Liver (tissue), 8 donors: ENCODE measurements at regions not wholly inside any gene's neighbourhood (a gene's known extent, or its start where the extent isn't known, plus 50 kb on each side); places are given as distances from the start of the nearest gene placed in this dataset.

Experiments used
- DNase-seq: peaks from one replicate; pipeline ENCODE4 v3.0.0-alpha.2; 2017; ENCODE audit warnings: low spot score
- H3K27ac ChIP-seq, 2 donors: one replicate each; pipeline ENCODE4 v1.7.0; 2013; ENCODE audit warnings: inconsistent platforms in 2 of 2, low read length in 2 of 2, control low read depth in 1 of 2, low read depth in 1 of 2, mild to moderate bottlenecking in 1 of 2
- H3K27me3 ChIP-seq, 4 donors: one replicate each; pipeline versions ENCODE4 v1.6.1 to v1.7.0; 2013; ENCODE audit warnings: low read length in 3 of 4, inconsistent platforms in 1 of 4, mild to moderate bottlenecking in 1 of 4, moderate library complexity in 1 of 4; ENCODE audit not compliant: control insufficient read depth in 4 of 4, insufficient read depth in 4 of 4
- H3K36me3 ChIP-seq, 4 donors: one replicate each; pipeline versions ENCODE4 v1.6.1 to v1.7.0; 2013; ENCODE audit warnings: low read length in 3 of 4, mild to moderate bottlenecking in 3 of 4, low read depth in 1 of 4, moderate library complexity in 1 of 4; ENCODE audit not compliant: control insufficient read depth in 4 of 4, insufficient read depth in 3 of 4
- H3K4me1 ChIP-seq, 4 donors: one replicate each; pipeline versions ENCODE4 v1.6.1 to v1.7.0; 2013; ENCODE audit warnings: low read length in 3 of 4, mild to moderate bottlenecking in 3 of 4, moderate library complexity in 1 of 4; ENCODE audit not compliant: control insufficient read depth in 4 of 4, insufficient read depth in 4 of 4
- H3K4me3 ChIP-seq, 3 donors: one replicate each; pipeline versions ENCODE4 v1.6.1 to v1.7.0; 2013; ENCODE audit warnings: low read length in 3 of 3, control low read depth in 1 of 3, low read depth in 1 of 3, mild to moderate bottlenecking in 1 of 3
- H3K9ac ChIP-seq, 2 donors: one replicate each; pipeline ENCODE4 v1.7.0; 2013; ENCODE audit warnings: low read length in 2 of 2, mild to moderate bottlenecking in 2 of 2, moderate library complexity in 2 of 2, control low read depth in 1 of 2, low read depth in 1 of 2
- H3K9me3 ChIP-seq, 4 donors: one replicate each; pipeline versions ENCODE4 v1.6.1 to v1.7.0; 2013; ENCODE audit warnings: low read length in 3 of 4; ENCODE audit not compliant: control insufficient read depth in 4 of 4
- ATF3 ChIP-seq: IDR thresholded peaks from 2 replicates; pipeline ENCODE4 v1.6.1; 2016; ENCODE audit warnings: antibody characterized with exemption
- EGR1 ChIP-seq, 2 donors: IDR thresholded peaks; 2 replicates each; pipeline ENCODE4 v1.6.1; 2016 to 2018; ENCODE audit warnings: antibody characterized with exemption in 2 of 2, low read depth in 2 of 2
- FOXA1 ChIP-seq: IDR thresholded peaks from 2 replicates; pipeline ENCODE4 v1.6.1; 2016; ENCODE audit warnings: antibody characterized with exemption
- FOXA2 ChIP-seq: IDR thresholded peaks from 2 replicates; pipeline ENCODE4 v1.6.1; 2016; ENCODE audit warnings: antibody characterized with exemption
- GABPA ChIP-seq, 2 donors: IDR thresholded peaks in 1 of 2; conservative IDR thresholded peaks in 1 of 2; 2 replicates each; pipeline ENCODE4 v1.6.1; 2016; ENCODE audit warnings: antibody characterized with exemption in 2 of 2, mild to moderate bottlenecking in 1 of 2, moderate library complexity in 1 of 2
- HNF4A ChIP-seq, 2 donors: conservative IDR thresholded peaks; 2 replicates each; pipeline ENCODE4 v1.6.1; 2016; ENCODE audit warnings: antibody characterized with exemption in 2 of 2, mild to moderate bottlenecking in 2 of 2
- HNF4G ChIP-seq: IDR thresholded peaks from 2 replicates; pipeline ENCODE4 v1.6.1; 2016; ENCODE audit warnings: antibody characterized with exemption
- JUND ChIP-seq, 2 donors: IDR thresholded peaks; 2 replicates each; pipeline ENCODE4 v1.6.1; 2016; ENCODE audit warnings: antibody characterized with exemption in 2 of 2
- NR2F2 ChIP-seq: IDR thresholded peaks from 2 replicates; pipeline ENCODE4 v1.6.1; 2016; ENCODE audit warnings: antibody characterized with exemption
- RAD21 ChIP-seq, 2 donors: IDR thresholded peaks; 2 replicates each; pipeline ENCODE4 v1.6.1; 2016; ENCODE audit warnings: antibody characterized with exemption in 2 of 2, mild to moderate bottlenecking in 2 of 2
- RXRA ChIP-seq, 2 donors: IDR thresholded peaks; 2 replicates each; pipeline ENCODE4 v1.6.1; 2017 to 2018; ENCODE audit warnings: antibody characterized with exemption in 2 of 2, mild to moderate bottlenecking in 1 of 2
- SP1 ChIP-seq: IDR thresholded peaks from 2 replicates; pipeline ENCODE4 v1.6.1; 2018; ENCODE audit warnings: antibody characterized with exemption, mild to moderate bottlenecking
- TAF1 ChIP-seq: conservative IDR thresholded peaks from 2 replicates; pipeline ENCODE4 v1.6.1; 2016; ENCODE audit warnings: antibody characterized with exemption, mild to moderate bottlenecking
- YY1 ChIP-seq: IDR thresholded peaks from 2 replicates; pipeline ENCODE4 v1.6.1; 2016; ENCODE audit warnings: antibody characterized with exemption, mild to moderate bottlenecking
- WGBS: extraction: QIAGEN DNeasy Blood & Tissue Kit; methylation state at CpG from one replicate; pipeline ENCODE4 v1.1.7; 2013; 5-methylcytosine and 5-hydroxymethylcytosine counted together
- TF ChIP-seq, protein P1 (sequence below): IDR thresholded peaks from 2 replicates; pipeline ENCODE4 v1.6.1; 2016; ENCODE audit warnings: antibody characterized with exemption, mild to moderate bottlenecking
- TF ChIP-seq, protein P2 (sequence below): fragments of 150-350 bp; IDR thresholded peaks from 2 replicates; pipeline ENCODE4 v1.5.1; 2017; ENCODE audit warnings: improper control_type of control experiment, low read depth, low read length; ENCODE audit not compliant: missing input control
- TF ChIP-seq, protein P3 (sequence below): IDR thresholded peaks from 2 replicates; pipeline ENCODE4 v1.6.1; 2016; ENCODE audit warnings: antibody characterized with exemption
- TF ChIP-seq, protein P4 (sequence below): IDR thresholded peaks from 2 replicates; pipeline ENCODE4 v1.6.1; 2016; ENCODE audit warnings: antibody characterized with exemption
- donor health status: healthy.
- donor health status: healthy.
- donor health status: healthy.
- donor health status: healthy.
- donor health status: healthy.

DNA sequence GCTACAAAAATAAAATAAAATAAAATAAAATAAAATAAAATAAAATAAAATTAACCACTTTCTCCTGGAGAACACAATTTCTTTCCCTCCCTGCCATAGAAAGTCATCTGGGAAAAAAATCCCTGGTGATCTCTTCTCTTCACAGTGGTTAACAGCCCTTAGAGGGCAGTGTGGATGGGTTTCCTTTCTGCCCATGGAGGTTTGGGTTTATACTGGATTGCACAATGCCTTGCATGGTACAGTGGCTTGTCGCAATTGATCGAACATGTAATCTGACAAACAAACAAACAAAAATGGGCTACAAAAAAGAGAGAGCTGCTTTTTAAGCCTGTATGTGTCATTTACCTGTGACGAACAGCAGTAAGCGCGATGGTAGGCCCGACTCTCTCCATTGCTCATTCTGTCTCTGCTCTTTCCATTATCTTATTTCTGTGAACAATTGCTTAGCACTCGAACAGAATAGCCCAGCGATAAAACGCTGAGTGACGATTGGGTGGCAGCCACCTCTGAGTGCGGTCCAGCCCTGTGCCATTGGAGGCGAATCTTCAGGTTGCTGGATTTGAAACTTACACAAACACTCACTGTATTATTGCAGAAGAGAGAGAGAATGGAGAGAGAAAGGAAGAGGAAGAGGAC, 166.1 kb downstream of the CD83 start:
- no peak for DNase-seq
- Histone ChIP-seq H3K9ac (no peak overlapping the region), H3K4me3 (no peak overlapping the region), H3K27me3 (no peaks in the 10 kb centered on the region), H3K4me1 (peaks cover 0 to 17% (median 6%) of the 10 kb centered on the region in 4 donors), H3K36me3 (no peaks in the 10 kb centered on the region), H3K9me3 (no peaks in the 10 kb centered on the region), H3K27ac (peak overlapping the region in 1 of 2 donors; percentile 15)
- no peak for TF ChIP-seq HNF4G
- no peak for TF ChIP-seq HNF4A (conservative IDR thresholded peaks at IDR 0.05)
- TF ChIP-seq JUND (IDR thresholded peaks at IDR 0.05), result no peak
- no peak for TF ChIP-seq FOXA2
- TF ChIP-seq, protein P1, sequence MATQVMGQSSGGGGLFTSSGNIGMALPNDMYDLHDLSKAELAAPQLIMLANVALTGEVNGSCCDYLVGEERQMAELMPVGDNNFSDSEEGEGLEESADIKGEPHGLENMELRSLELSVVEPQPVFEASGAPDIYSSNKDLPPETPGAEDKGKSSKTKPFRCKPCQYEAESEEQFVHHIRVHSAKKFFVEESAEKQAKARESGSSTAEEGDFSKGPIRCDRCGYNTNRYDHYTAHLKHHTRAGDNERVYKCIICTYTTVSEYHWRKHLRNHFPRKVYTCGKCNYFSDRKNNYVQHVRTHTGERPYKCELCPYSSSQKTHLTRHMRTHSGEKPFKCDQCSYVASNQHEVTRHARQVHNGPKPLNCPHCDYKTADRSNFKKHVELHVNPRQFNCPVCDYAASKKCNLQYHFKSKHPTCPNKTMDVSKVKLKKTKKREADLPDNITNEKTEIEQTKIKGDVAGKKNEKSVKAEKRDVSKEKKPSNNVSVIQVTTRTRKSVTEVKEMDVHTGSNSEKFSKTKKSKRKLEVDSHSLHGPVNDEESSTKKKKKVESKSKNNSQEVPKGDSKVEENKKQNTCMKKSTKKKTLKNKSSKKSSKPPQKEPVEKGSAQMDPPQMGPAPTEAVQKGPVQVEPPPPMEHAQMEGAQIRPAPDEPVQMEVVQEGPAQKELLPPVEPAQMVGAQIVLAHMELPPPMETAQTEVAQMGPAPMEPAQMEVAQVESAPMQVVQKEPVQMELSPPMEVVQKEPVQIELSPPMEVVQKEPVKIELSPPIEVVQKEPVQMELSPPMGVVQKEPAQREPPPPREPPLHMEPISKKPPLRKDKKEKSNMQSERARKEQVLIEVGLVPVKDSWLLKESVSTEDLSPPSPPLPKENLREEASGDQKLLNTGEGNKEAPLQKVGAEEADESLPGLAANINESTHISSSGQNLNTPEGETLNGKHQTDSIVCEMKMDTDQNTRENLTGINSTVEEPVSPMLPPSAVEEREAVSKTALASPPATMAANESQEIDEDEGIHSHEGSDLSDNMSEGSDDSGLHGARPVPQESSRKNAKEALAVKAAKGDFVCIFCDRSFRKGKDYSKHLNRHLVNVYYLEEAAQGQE, result no peak
- TF ChIP-seq EGR1 (IDR thresholded peaks at IDR 0.05; ENCODE audit: low read depth in 2 of 2), result peak in 1 of 2 donors; percentile 2
- TF ChIP-seq, protein P2, sequence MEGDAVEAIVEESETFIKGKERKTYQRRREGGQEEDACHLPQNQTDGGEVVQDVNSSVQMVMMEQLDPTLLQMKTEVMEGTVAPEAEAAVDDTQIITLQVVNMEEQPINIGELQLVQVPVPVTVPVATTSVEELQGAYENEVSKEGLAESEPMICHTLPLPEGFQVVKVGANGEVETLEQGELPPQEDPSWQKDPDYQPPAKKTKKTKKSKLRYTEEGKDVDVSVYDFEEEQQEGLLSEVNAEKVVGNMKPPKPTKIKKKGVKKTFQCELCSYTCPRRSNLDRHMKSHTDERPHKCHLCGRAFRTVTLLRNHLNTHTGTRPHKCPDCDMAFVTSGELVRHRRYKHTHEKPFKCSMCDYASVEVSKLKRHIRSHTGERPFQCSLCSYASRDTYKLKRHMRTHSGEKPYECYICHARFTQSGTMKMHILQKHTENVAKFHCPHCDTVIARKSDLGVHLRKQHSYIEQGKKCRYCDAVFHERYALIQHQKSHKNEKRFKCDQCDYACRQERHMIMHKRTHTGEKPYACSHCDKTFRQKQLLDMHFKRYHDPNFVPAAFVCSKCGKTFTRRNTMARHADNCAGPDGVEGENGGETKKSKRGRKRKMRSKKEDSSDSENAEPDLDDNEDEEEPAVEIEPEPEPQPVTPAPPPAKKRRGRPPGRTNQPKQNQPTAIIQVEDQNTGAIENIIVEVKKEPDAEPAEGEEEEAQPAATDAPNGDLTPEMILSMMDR, result peak; percentile 56
- peak; percentile 60 for TF ChIP-seq YY1
- TF ChIP-seq, protein P3, sequence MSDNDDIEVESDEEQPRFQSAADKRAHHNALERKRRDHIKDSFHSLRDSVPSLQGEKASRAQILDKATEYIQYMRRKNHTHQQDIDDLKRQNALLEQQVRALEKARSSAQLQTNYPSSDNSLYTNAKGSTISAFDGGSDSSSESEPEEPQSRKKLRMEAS, result peak; percentile 1
- no peak for TF ChIP-seq ATF3
- TF ChIP-seq RXRA (IDR thresholded peaks at IDR 0.05), result no peak
- TF ChIP-seq GABPA (IDR thresholded peaks at IDR 0.05 in 1 of 2, conservative IDR thresholded peaks at IDR 0.05 in 1 of 2), result no peak
- TF ChIP-seq FOXA1, result no peak
- TF ChIP-seq, protein P4, sequence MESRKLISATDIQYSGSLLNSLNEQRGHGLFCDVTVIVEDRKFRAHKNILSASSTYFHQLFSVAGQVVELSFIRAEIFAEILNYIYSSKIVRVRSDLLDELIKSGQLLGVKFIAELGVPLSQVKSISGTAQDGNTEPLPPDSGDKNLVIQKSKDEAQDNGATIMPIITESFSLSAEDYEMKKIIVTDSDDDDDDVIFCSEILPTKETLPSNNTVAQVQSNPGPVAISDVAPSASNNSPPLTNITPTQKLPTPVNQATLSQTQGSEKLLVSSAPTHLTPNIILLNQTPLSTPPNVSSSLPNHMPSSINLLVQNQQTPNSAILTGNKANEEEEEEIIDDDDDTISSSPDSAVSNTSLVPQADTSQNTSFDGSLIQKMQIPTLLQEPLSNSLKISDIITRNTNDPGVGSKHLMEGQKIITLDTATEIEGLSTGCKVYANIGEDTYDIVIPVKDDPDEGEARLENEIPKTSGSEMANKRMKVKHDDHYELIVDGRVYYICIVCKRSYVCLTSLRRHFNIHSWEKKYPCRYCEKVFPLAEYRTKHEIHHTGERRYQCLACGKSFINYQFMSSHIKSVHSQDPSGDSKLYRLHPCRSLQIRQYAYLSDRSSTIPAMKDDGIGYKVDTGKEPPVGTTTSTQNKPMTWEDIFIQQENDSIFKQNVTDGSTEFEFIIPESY, result no peak
- no peak for TF ChIP-seq SP1
- TF ChIP-seq TAF1, result no peak
- TF ChIP-seq RAD21 (IDR thresholded peaks at IDR 0.05), result peak; percentile 85 to 86
- TF ChIP-seq NR2F2, result no peak
- WGBS, result 60% methylated on average over 12 of the region's 12 CpGs
